HG03039 (cell line): ENCODE measurements at regions not wholly inside any gene's neighbourhood (a gene's known extent, or its start where the extent isn't known, plus 50 kb on each side); places are given as distances from the start of the nearest gene placed in this dataset.

Experiments
- ATAC-seq: cut with Tn5 transposase; IDR thresholded peaks from one replicate; pipeline ENCODE4 v1.9.1; 2021; ENCODE audit warnings: mild to moderate bottlenecking, moderate library complexity; ENCODE audit not compliant: unreplicated experiment

- ATAC-seq = no peak
These were observed 134.5 kb downstream of the NUAK1 start for GRCh38 chr12:106004289-106004688.

DNA sequence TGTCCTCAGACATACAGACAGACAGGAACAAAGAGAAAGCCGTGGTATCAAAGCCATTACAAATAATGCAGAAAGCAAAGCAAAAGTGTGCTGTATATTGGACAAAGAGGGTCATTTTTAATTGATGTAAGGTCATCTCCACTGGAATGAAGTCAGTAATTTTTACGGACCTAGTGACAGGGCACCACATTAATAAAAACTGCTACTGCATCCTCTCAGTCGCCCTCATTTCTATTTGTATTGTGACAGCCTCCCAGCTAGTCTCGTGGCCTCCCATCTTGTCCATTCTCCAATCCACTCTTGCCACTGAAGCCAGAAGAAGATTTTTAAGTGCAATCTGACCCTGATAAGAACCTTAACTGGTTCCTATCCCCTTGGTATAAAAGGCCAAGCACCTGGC, 132.4 kb downstream of the NUAK1 start:
- ATAC-seq = no peak

DNA sequence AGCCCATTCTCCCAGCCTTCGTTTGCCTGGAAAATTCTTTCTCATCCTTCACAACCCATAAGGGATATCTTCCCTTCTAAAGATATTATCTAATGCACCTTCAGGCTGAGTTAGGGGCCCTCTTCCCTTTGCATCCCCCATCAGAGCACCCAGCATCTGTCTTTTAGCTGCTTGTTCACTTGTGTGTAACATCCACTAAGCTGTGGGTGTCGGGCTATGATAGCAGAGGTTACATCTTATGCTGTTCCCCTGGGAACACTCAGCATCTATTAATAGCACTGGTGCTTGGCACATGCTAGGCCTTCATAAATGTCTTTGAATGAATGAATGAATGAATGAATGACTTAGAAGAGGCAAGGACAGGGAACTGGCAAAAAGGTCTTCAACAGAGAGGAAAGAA, 131.8 kb downstream of the NUAK1 start:
- ATAC-seq = no peak

GRCh38 chr12:106010741-106011140, 128.0 kb downstream of the NUAK1 start:
- ATAC-seq = no peak
